ENCODE measurements at regions not wholly inside any gene's neighbourhood (a gene's known extent, or its start where the extent isn't known, plus 50 kb on each side); places are given as distances from the start of the nearest gene placed in this dataset.

DNA sequence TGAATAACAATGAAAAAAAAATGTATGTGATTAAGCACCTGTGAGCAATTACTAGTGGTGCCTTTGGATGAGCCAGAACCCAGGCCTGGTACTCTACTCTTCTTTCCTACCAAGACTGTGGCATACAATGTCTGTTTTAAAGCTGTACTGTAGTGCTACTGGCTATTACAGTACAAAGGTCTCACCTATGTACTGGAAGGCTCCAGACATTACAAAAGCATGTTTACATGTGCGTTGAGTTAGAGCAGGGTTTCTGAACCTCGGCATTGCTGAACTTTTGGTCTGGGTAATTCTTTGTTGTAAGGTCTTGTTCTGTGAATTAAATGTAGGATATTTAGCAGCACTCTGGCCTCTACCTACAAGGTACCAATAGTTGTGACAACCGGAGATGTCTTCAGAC is 153.8 kb downstream of the SPATA18 start:
- TF ChIP-seq, protein P1, sequence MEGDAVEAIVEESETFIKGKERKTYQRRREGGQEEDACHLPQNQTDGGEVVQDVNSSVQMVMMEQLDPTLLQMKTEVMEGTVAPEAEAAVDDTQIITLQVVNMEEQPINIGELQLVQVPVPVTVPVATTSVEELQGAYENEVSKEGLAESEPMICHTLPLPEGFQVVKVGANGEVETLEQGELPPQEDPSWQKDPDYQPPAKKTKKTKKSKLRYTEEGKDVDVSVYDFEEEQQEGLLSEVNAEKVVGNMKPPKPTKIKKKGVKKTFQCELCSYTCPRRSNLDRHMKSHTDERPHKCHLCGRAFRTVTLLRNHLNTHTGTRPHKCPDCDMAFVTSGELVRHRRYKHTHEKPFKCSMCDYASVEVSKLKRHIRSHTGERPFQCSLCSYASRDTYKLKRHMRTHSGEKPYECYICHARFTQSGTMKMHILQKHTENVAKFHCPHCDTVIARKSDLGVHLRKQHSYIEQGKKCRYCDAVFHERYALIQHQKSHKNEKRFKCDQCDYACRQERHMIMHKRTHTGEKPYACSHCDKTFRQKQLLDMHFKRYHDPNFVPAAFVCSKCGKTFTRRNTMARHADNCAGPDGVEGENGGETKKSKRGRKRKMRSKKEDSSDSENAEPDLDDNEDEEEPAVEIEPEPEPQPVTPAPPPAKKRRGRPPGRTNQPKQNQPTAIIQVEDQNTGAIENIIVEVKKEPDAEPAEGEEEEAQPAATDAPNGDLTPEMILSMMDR (IDR thresholded peaks at IDR 0.05; ENCODE audit: insufficient read depth, low read length): no peak
- no peak for TF ChIP-seq SPI1 (IDR thresholded peaks at IDR 0.05; ENCODE audit: borderline replicate concordance, low read depth)
- TF ChIP-seq POLR2AphosphoS5 (IDR thresholded peaks at IDR 0.05; ENCODE audit: low read depth): no peak
- TF ChIP-seq, protein P2, sequence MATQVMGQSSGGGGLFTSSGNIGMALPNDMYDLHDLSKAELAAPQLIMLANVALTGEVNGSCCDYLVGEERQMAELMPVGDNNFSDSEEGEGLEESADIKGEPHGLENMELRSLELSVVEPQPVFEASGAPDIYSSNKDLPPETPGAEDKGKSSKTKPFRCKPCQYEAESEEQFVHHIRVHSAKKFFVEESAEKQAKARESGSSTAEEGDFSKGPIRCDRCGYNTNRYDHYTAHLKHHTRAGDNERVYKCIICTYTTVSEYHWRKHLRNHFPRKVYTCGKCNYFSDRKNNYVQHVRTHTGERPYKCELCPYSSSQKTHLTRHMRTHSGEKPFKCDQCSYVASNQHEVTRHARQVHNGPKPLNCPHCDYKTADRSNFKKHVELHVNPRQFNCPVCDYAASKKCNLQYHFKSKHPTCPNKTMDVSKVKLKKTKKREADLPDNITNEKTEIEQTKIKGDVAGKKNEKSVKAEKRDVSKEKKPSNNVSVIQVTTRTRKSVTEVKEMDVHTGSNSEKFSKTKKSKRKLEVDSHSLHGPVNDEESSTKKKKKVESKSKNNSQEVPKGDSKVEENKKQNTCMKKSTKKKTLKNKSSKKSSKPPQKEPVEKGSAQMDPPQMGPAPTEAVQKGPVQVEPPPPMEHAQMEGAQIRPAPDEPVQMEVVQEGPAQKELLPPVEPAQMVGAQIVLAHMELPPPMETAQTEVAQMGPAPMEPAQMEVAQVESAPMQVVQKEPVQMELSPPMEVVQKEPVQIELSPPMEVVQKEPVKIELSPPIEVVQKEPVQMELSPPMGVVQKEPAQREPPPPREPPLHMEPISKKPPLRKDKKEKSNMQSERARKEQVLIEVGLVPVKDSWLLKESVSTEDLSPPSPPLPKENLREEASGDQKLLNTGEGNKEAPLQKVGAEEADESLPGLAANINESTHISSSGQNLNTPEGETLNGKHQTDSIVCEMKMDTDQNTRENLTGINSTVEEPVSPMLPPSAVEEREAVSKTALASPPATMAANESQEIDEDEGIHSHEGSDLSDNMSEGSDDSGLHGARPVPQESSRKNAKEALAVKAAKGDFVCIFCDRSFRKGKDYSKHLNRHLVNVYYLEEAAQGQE (IDR thresholded peaks at IDR 0.05; ENCODE audit: insufficient replicate concordance, low read depth): no peak
